Prostate gland (tissue), 2 donors: ENCODE measurements at regions not wholly inside any gene's neighbourhood (a gene's known extent, or its start where the extent isn't known, plus 50 kb on each side); places are given as distances from the start of the nearest gene placed in this dataset.

Experiments
- DNase-seq: peaks from one replicate; pipeline ENCODE4 v3.0.0-alpha.2; 2019; ENCODE audit warnings: low spot score
- H3K27ac ChIP-seq, 2 donors: fragments of 200-600 bp; sonication (generic); 2 replicates each; pipeline ENCODE4 v1.5.1; 2017 to 2019
- H3K27me3 ChIP-seq: fragments of 200-600 bp; sonication (generic); replicated peaks from 2 replicates; pipeline ENCODE4 v1.5.1; 2019; ENCODE audit not compliant: insufficient read depth
- H3K36me3 ChIP-seq, 2 donors: fragments of 200-600 bp; sonication (generic); 1 replicate in 1 of 2; 2 replicates in 1 of 2; pipeline versions ENCODE4 v1.5.1 to v1.8.1; 2017 to 2019
- H3K4me1 ChIP-seq: fragments of 200-600 bp; sonication (generic); replicated peaks from 2 replicates; pipeline ENCODE4 v1.5.1; 2019
- H3K4me3 ChIP-seq, 2 donors: fragments of 200-600 bp; sonication (generic); 2 replicates each; pipeline ENCODE4 v1.5.1; 2017 to 2019
- H3K9me3 ChIP-seq: fragments of 200-600 bp; sonication (generic); 2 replicates; pipeline ENCODE4 v1.5.1; 2017
- CTCF ChIP-seq, 4 experiments: fragments of 200-600 bp in 2 of 4; fragments of 450-650 bp in 2 of 4; sonication (generic) in 2 of 4; IDR thresholded peaks; 1 replicate in 3 of 4; 2 replicates in 1 of 4; pipeline ENCODE4 v1.5.1; 2016 to 2019; ENCODE audit warnings: antibody characterized with exemption in 4 of 4, mild to moderate bottlenecking in 2 of 4, moderate library complexity in 2 of 4
- POLR2A ChIP-seq: fragments of 450-650 bp; IDR thresholded peaks from one replicate; pipeline ENCODE4 v1.6.1; 2016; ENCODE audit warnings: antibody characterized with exemption, mild to moderate bottlenecking
- POLR2AphosphoS5 ChIP-seq: sonication (generic); formaldehyde crosslinking; IDR thresholded peaks from one replicate; pipeline ENCODE4 v1.6.1; 2017; ENCODE audit warnings: antibody characterized with exemption
- WGBS: methylation state at CpG from one replicate; pipeline ENCODE4 v1.1.5; 2018; 5-methylcytosine and 5-hydroxymethylcytosine counted together
- intact Hi-C: fragments of 100-400 bp; cut with DNase I; formaldehyde crosslinking; loops from one replicate; pipeline ENCODE4 v1.14.2; 2022

GRCh38 chr12:88904705-88905104, 324.4 kb upstream of the KITLG start:
- no peaks in the 10 kb centered on the region for H3K27me3 ChIP-seq
- peak; percentile 11 for TF ChIP-seq POLR2AphosphoS5
- TF ChIP-seq CTCF (IDR thresholded peaks at IDR 0.05), result no peak
- H3K4me3 ChIP-seq, result no peak overlapping the region
- WGBS, result 34% methylated on average over 4 of the region's 4 CpGs
- H3K9me3 ChIP-seq, result no peaks in the 10 kb centered on the region
- H3K36me3 ChIP-seq, result no peaks in the 10 kb centered on the region
- intact Hi-C loops, result no loop called here
- no peaks in the 10 kb centered on the region for H3K4me1 ChIP-seq
- H3K27ac ChIP-seq, result no peak overlapping the region
- DNase-seq, result peak; percentile 7

GRCh38 chr12:88903333-88903732, 323.1 kb upstream of the KITLG start:
- Histone ChIP-seq H3K36me3 (no peaks in the 10 kb centered on the region), H3K9me3 (no peaks in the 10 kb centered on the region), H3K27me3 (no peaks in the 10 kb centered on the region), H3K4me3 (no peak overlapping the region), H3K4me1 (no peaks in the 10 kb centered on the region), H3K27ac (no peak overlapping the region)
- 91% methylated on average over 4 of the region's 4 CpGs for WGBS
- no peak for DNase-seq
- intact Hi-C loops, result no loop called here
- TF ChIP-seq POLR2AphosphoS5, result no peak
- TF ChIP-seq CTCF (IDR thresholded peaks at IDR 0.05), result no peak
- no peak for TF ChIP-seq POLR2A

- TF ChIP-seq POLR2A (no peak), CTCF (IDR thresholded peaks at IDR 0.05) (no peak)
- Histone ChIP-seq H3K4me1 (no peaks in the 10 kb centered on the region), H3K27ac (no peak overlapping the region), H3K9me3 (no peaks in the 10 kb centered on the region), H3K36me3 (no peaks in the 10 kb centered on the region), H3K4me3 (no peak overlapping the region), H3K27me3 (no peaks in the 10 kb centered on the region)
- no peak for DNase-seq
- 89% methylated on average over 1 of the region's 1 CpG for WGBS
- intact Hi-C loops, result no loop called here
Measured at GRCh38 chr12:88897723-88898122, 317.5 kb upstream of the KITLG start.

- TF ChIP-seq POLR2AphosphoS5 (no peak), CTCF (IDR thresholded peaks at IDR 0.05) (no peak), POLR2A (no peak)
- Histone ChIP-seq H3K4me3 (no peak overlapping the region), H3K27ac (no peak overlapping the region), H3K27me3 (no peaks in the 10 kb centered on the region), H3K4me1 (no peaks in the 10 kb centered on the region), H3K36me3 (no peaks in the 10 kb centered on the region), H3K9me3 (no peaks in the 10 kb centered on the region)
- DNase-seq, result no peak
- 84% methylated on average over 2 of the region's 2 CpGs for WGBS
- intact Hi-C loops, result no loop called here
Measured at GRCh38 chr12:88896958-88897357, 316.7 kb upstream of the KITLG start.

GRCh38 chr12:88895634-88896033, 315.4 kb upstream of the KITLG start:
- H3K27ac ChIP-seq, result no peak overlapping the region
- 54% methylated on average over 1 of the region's 1 CpG for WGBS
- no peak for DNase-seq
- H3K9me3 ChIP-seq, result no peaks in the 10 kb centered on the region
- no peak overlapping the region for H3K4me3 ChIP-seq
- TF ChIP-seq POLR2A (no peak), CTCF (IDR thresholded peaks at IDR 0.05) (no peak), POLR2AphosphoS5 (no peak)
- no peaks in the 10 kb centered on the region for H3K36me3 ChIP-seq
- H3K27me3 ChIP-seq, result no peaks in the 10 kb centered on the region
- H3K4me1 ChIP-seq, result no peaks in the 10 kb centered on the region
- intact Hi-C loops, result no loop called here
